ENCODE measurements at regions not wholly inside any gene's neighbourhood (a gene's known extent, or its start where the extent isn't known, plus 50 kb on each side); places are given as distances from the start of the nearest gene placed in this dataset.
"Not testable (repeated sequence)": the region's sequence is repeated elsewhere in the genome, so short reads cannot be mapped to it uniquely, and the experiment has no call there.

DNA sequence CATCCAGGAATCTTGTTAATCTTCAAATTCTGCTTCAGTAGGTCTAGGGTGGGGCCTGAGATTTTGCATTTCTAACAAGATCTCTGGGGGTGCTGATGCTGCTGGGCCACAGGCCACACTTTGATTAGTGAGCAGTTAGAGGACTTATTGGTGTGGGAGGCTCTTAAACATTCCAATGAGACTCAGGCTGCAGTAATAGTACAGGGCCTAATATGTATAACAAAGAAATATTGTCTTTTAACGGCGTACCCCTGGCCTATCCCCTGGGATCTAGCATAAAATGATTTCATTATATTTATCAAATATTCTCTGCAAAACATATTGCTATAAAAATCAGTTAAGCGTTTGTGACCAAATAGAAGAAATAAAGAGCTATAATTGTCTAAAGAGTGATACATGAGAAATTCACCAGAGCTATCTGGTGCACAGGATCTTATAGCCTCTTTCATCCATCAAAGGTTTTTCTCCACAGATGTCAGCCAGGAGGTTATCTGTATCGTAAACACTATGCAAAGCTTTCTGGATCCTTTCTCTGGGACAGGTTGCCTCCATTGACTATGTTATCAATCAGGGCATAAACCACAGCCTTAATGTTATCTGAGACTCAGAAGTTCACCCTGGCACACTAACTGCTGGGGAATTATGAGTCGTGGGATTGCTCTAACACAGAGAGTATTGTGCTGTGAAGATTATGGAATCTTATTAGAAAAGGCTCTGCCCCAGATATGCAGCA, 488.5 kb upstream of the MAP3K7 start:
- DNase-seq (ENCODE audit: low read depth in 2 of 2), result no peak

DNA sequence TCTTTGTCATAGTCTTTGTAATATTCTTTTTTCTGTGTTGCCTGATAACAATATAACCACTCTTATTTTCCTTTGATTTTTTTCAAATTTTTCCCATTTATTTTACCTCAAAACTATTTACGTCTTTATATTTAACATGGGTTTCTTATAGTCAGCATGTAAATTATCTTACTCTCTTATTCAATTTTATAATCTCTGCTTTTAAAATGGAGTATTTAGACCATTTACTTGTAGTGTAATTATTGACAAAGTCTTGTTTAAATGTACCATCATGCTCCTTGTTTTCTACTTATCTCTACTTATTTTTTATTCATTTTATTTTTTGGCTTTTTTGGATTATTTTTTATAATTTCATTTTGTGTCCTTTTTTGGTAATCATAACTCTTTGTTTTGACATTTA, 476.5 kb upstream of the MAP3K7 start:
- DNase-seq (ENCODE audit: low read depth in 2 of 2), result no peak

DNA sequence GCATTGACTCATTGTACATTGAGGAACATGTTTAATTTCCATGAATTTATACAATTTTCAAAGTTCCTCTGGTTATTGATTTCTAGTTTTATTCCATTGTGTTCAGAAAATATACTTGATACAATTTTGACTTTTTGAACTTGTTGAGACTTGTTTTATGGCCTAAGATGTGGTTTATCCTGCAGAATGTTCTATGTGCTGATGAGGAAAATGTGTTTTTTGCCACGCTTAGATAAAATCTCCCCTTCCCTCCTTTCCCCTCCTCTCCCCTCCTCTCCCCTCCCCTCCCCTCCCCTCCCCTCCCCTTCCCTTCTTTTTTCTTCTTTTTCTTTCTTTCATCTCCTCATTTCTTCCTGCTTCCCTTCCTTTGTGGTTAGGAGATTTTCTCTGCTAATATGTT, 470.8 kb upstream of the MAP3K7 start:
- no peak for DNase-seq (ENCODE audit: low read depth in 2 of 2)

DNA sequence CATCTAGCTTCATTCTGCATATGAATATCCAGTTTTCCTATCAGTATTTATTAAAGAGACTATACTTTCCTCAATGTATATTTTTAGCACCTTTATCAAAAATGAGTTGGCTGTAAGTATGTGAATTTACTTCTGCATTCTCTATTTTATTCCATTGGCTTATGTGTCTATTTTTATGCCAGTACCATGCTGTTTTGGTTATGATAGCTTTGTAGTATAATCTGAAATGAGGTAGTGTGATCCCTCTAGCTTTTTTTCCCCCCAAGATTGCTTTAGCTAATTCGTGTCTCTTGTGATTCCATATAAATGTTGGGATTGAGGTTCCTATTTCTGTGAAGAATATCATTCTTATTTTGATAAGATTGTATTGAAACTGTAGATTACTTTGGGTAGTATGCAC, 469.1 kb upstream of the MAP3K7 start:
- DNase-seq (ENCODE audit: low read depth in 2 of 2), result no peak

DNA sequence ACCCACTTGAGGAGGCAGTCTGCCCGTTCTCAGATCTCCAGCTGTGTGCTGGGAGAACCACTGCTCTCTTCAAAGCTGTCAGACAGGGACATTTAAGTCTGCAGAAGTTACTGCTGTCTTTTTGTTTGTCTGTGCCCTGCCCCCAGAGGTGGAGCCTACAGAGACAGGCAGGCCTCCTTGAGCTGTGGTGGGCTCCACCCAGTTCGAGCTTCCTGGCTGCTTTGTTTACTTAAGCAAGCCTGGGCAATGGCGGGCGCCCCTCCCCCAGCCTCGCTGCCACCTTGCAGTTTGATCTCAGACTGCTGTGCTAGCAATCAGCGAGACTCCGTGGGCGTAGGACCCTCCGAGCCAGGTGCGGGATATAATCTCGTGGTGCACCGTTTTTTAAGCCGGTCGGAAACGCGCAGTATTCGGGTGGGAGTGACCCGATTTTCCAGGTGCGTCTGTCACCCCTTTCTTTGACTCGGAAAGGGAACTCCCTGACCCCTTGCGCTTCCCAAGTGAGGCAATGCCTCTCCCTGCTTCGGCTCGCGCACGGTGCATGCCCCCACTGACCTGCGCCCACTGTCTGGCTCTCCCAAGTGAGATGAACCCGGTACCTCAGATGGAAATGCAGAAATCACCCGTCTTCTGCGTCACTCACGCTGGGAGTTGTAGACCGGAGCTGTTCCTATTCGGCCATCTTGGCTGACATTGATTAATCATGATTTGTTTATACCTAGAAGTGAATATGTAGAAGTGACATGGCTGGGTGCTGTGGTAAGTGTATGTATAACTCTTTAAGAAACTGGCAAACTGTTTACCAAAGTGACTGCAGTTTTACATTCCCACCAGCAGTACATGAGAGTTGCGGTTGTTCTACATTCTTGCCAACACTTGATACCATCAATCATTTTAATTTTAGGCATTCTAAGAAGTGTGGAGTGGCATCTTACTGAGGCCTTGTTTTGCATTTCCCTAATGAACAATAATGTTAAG, 465.9 kb upstream of the MAP3K7 start:
- not testable (repeated sequence) for DNase-seq (ENCODE audit: low read depth in 2 of 2)

DNA sequence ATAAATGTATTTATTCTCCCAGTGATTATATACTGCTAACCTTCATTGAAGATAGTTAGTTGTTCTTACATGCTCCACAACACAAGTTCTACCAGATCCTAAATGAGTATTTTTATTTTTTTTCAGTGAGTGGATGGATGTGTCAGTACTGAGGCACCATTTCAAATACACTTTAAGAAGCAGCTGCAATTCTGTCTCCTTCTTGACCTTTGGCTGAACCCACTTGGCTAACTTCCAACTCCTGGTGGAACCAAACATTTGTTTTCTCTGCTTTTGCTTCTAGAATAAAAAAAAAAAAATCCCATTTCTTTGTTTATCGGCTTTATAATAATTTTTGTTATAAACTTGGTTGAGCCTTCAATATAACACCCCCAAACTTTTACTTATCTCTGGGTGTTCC, 458.3 kb upstream of the MAP3K7 start:
- DNase-seq (ENCODE audit: low read depth in 2 of 2), result no peak

DNA sequence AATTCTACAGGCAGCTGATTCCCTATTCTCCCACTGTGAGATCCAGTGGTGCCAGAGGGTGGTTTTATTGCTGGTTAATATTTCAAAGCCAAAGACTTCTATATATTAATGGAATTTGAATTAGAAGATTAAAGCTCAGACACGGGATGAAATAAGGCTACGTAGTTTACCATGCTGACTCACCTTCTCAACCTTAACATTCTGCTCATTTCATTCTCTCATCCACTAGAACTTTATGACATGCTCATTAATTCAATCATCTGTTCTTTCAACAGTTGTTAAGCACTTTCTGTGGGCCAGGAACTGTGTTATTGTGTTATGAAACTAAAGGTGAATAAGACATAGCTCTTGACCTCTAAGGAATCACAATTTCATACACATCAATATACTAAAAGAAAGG, 456.9 kb upstream of the MAP3K7 start:
- DNase-seq (ENCODE audit: low read depth in 2 of 2), result no peak

DNA sequence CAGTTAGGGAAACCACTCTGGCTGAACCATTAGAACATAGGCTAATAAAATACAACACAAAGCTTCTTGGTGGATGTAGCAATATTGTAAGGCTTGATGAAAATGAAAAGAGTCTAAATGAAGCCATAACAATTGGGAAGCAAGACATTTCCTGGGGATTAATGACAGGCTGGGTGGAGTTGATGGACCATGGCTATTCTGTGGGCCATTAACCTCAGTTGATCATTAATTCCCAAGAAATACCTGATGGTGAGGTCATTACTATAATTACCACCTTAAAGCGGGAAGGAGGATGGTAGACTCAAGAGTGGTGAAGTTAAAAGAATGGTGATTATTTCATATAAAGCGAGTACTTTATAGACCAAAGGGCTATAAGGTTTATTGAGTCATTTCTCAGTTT, 455.8 kb upstream of the MAP3K7 start:
- DNase-seq (ENCODE audit: low read depth in 2 of 2), result no peak

DNA sequence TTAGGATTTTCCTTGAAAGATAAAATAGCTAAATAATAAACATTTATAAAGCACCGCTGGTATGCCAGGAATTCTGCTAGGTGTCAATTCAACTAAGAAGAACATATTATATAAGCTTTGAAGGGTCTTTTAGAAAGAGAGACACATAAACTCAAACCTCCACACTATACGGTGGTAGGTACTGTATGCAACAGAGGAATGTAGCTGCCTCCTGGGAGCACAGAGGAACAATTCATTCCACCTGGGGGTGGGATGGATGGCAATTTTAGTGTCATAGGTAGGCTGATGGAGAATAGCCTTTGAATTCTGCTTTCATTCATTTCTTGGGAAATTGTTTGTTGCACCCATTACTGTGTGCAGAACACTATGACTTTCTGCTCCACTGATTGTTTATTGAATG, 447.1 kb upstream of the MAP3K7 start:
- DNase-seq (ENCODE audit: low read depth in 2 of 2), result no peak

DNA sequence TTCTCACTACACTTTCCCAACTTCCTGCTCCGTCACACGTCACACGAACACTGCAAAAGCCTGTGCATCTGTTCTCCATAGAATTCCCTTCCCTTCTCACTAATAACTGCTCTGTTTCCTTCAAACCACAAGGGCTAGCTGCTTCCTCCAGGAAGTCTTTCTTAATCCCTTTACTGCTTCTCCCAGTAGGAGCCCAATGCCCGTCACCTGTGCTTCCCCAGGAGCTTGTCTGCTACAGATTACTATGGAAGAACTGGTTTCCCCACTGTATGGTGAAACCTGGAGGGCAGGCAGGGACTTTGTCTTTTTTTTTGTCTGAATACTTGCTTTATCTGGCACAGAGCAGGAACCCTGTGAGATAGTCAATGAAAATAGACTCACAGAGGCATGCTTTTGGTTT, 444.7 kb upstream of the MAP3K7 start:
- DNase-seq (ENCODE audit: low read depth in 2 of 2), result no peak

DNA sequence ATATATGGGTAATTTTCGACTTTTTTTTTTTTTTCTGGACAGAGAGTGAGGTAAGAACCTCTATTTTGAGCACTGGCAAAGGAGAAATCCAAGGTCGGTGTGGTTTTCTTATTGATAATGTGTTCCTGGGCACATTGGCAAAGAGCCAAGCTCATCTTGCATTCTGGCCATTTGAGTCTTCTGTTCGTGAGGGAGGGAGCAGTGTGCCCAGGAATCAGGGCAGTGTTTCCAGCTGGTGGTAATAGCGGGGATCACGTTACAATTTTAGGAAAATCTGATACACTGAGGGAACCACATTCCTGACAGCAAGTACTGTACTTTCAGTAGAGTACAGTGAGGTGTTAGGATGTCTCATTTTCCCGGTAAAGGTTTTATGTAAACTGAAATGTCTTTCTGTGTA, 442.3 kb upstream of the MAP3K7 start:
- no peak for DNase-seq (ENCODE audit: low read depth in 2 of 2)

DNA sequence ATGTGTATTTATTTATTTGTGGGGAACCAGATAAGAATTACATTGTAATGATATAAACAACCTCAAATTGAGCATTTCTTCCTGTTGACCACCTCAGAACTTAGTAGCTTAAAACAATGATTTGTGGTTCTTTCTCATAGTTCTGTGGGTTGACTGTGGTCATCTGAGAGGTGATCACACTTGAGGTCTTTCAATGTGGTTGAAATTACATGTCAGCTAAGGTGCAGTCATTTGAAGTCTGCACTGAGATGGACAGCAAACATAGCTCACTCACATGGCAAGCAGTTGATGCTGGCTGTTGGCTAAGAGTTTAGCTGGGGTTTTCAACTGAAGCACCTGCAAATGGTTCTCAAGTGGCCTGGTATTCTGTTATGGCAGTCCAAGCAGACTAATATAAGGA, 436.7 kb upstream of the MAP3K7 start:
- DNase-seq (ENCODE audit: low read depth in 2 of 2), result no peak

DNA sequence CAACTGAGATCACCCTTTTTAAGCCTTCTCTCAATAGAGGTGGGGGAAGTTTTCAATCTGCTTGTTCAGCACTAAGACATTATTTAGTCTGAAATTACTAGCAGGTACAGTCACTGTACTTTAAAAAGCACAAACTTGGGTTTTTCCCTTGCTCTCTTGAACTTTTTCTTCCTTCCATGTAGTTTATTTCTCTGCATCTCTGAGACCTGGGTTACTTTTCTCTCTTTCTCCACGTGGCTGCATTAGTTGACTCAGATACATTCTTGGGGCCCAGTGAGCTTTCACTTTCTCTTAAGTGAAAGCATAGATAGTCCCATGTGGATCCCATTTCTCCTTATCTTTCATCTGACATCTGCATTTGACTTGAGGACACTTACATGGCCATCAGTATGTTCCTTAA, 433.9 kb upstream of the MAP3K7 start:
- no peak for DNase-seq (ENCODE audit: low read depth in 2 of 2)

DNA sequence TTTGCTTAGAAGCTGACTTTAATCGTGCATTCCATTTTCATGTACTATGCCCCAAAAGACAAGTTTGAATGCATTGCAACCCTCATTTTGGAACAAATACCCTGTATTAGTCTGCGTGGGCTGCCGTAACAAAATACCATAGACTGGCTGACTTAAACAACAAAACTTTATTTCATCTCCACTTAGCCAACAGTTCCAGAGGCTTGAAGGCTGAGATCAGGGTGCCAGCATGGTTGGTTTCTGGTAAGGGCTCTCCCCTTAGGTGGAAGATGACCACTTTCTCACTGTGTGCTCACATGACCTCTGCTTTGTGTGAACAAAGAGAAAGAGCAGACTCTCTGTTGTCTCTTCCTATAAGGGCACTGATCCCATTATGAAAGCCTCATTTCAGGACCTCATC, 431.7 kb upstream of the MAP3K7 start:
- DNase-seq (ENCODE audit: low read depth in 2 of 2), result no peak

DNA sequence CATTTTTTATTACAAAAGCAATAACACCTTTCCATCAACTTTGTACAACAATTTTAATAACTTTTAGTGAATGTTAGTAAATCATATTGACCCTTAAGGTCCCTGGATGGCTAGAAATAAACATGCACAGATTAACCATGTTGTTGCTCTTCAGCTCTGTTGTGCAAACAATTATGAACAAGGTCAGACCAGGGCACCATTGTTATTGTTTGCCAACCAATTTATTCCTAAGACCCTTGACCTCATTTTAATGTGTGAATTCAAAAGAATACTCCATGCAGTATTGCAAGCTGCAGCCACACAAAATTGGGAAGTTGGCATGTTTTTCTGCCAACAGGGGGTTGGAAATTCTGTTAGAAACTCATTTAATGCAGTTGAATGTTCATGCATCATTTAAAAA, 426.6 kb upstream of the MAP3K7 start:
- DNase-seq (ENCODE audit: low read depth in 2 of 2), result no peak

DNA sequence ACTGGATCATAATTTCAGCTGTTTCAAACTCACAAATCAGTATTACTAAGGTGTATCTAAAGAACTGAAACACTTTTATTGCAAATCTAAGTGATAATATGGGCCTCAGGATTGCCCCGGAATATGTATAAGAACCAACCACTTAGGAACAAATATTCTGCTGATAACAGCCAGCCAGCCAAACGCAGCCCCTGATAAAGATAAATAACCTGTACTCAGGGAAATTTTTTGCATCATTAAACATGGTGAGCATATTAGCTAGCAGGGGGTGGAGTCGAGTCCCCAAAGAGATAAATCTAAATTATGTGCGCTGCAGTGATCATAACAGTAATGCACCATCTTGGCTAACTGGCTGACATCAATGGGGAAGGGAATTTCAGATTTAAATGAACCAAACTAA, 410.2 kb upstream of the MAP3K7 start:
- DNase-seq (ENCODE audit: low read depth in 2 of 2), result no peak

DNA sequence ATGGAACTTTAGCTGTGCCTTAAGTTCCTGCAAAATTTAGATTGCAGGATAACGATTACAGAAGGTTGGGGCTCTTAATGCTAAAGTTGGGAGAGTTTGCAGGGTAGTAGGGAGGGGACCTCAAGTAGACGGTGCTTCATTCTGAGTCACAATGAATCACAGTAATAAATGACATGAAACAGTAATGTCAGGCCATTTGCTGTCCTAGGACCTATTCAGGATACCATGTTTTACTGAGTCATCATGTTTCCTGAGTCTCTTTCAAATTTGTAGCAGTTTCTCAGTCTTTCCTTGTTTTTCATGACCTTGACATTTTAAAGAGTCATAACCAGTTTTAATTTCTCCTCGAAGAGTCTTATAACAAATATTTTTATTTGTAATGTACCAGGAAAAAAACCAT, 406.9 kb upstream of the MAP3K7 start:
- no peak for DNase-seq (ENCODE audit: low read depth in 2 of 2)

DNA sequence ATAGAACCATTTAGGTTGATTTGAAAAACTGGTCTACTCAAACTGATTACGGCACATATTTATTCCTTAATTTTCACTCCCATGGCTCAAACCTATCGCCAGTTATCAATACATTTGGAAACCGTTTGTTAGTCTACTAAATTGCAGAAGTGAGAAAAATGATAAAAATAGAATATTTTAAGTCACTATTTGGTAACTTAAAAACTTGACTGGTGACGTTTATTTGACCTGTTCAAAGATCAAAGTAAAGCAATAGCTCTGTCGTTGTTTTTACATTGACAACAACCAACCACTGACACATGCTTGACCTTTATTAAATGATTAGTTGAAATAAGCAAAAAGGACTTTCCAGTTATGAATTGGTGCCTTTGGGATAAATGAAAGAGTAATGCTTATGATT, 402.9 kb upstream of the MAP3K7 start:
- DNase-seq (ENCODE audit: low read depth in 2 of 2), result no peak

DNA sequence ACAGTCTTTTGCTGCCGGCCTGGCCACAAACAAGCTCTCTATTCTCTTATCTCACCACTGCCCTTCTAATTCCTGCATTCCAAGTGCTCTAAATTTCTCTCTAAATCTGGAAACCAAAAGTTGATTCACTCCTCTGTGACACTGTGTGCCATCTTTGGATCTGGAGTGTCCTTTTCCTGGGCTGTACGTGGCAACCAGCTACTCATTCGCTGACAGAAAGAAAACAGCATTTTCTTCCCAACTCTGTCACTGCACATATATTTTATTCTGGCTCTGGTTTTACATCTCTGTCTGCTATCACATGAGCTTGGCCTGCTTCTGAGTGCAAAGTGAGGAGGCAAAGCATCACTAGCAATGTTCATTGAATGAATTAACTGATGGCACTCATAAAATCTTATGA, 397.2 kb upstream of the MAP3K7 start:
- DNase-seq (ENCODE audit: low read depth in 2 of 2), result no peak

DNA sequence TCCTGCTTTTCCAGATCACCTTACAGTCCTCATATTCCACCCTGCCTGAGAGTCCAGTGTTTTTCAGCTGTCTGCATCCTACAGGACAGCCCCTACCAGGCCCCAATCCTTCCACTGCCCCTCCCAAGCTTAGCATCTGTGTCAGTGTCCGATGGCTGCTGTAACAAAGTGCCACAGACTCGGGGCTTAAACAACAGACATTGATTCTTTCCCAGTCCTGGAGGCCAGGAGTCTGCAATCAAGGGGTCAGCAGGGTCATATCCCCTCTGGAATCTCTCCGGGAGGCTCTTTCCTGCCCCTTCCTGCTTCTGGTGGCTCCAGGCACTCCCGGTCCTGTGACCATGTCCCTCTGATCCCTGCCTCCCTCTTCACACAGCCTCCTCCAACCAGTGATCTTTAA, 396.6 kb upstream of the MAP3K7 start:
- no peak for DNase-seq (ENCODE audit: low read depth in 2 of 2)

DNA sequence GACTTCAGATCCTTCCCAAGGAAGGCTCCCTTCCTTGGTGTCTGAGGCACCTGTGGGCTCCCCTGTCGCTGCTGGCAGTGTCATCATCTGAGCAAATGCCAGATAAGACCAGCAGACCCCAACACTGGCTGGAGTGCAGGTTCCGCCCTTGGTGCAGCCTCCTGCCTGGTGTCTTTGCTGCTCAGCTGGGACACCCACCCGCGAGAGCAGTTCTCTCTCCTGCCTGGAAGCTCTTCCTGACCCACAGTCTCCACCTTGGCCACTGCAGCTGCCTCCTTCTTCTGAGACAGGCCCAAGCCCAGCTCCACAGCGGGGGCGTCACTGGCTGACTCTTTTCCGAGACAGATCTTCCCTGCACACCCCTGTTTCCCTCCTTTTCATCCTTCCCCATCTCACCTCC, 395.7 kb upstream of the MAP3K7 start:
- no peak for DNase-seq (ENCODE audit: low read depth in 2 of 2)

DNA sequence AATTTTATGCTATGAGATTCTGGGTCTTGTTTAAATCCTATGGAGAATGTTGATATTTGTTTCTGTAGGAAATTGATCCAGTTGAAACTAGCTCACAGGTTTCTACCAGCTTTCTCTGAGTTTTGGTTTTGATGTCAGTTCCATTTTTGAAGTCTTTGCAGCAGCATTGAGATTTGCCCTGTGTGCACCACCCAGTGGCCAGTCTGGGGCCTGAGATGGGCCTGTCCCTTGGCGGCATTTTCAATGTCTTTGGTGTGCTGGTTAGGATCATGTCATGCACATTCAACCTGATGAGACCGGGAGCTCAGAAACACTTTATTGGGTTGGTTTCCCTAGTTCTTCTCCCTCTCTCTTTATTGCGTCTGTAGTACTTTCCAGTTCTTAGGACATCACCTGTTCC, 395.2 kb upstream of the MAP3K7 start:
- no peak for DNase-seq (ENCODE audit: low read depth in 2 of 2)

DNA sequence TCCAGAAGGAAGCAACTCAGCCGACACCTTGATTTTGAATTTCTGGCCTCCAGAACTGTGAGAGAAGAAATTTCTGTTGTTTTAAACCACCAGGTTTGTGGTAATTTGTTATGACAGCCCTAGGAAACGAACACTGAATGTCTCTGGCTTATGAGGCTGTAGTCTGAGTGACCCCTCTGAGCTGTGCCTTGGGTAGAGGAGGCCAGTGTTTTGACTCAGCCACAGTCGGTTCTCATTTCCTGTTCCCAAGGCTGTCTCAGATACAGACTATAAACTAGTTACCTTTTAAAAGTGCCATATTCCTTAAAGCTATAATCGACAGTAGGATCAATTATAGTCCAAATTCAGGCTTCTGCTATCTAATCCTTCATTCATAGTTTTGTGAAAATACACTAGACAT, 391.2 kb upstream of the MAP3K7 start:
- DNase-seq (ENCODE audit: low read depth in 2 of 2), result no peak
